PFSK-1 (cell line): ENCODE measurements at regions not wholly inside any gene's neighbourhood (a gene's known extent, or its start where the extent isn't known, plus 50 kb on each side); places are given as distances from the start of the nearest gene placed in this dataset.

Experiments
- FOXP2 ChIP-seq: optimal IDR thresholded peaks from 2 replicates; pipeline ENCODE3; 2011; ENCODE audit warnings: borderline replicate concordance, control low read depth, inconsistent platforms; ENCODE audit not compliant: insufficient read depth; ENCODE audit errors: extremely low read length, extremely low read depth
- POLR2AphosphoS5 ChIP-seq: IDR thresholded peaks from 2 replicates; pipeline ENCODE4 v1.6.1; 2012; ENCODE audit warnings: low read depth, mild to moderate bottlenecking, control low read depth, low read length, moderate library complexity
- SIN3A ChIP-seq: IDR thresholded peaks from 2 replicates; pipeline ENCODE4 v1.6.1; 2012; ENCODE audit warnings: mild to moderate bottlenecking, low read length, moderate library complexity, borderline replicate concordance; ENCODE audit not compliant: insufficient read depth
- TAF1 ChIP-seq: IDR thresholded peaks from 2 replicates; pipeline ENCODE4 v1.6.1; 2012; ENCODE audit warnings: low read length, control low read depth, borderline replicate concordance; ENCODE audit not compliant: insufficient read depth
- TF ChIP-seq, protein P1 (sequence below), 2 experiments: IDR thresholded peaks; 2 replicates each; pipeline versions ENCODE4 v1.6.1 to v1.8.0; 2011 to 2012; ENCODE audit warnings: low read depth in 2 of 2, low read length in 2 of 2, control low read depth in 1 of 2, inconsistent platforms in 1 of 2, mild to moderate bottlenecking in 1 of 2, moderate library complexity in 1 of 2; ENCODE audit not compliant: insufficient read depth in 1 of 2

DNA sequence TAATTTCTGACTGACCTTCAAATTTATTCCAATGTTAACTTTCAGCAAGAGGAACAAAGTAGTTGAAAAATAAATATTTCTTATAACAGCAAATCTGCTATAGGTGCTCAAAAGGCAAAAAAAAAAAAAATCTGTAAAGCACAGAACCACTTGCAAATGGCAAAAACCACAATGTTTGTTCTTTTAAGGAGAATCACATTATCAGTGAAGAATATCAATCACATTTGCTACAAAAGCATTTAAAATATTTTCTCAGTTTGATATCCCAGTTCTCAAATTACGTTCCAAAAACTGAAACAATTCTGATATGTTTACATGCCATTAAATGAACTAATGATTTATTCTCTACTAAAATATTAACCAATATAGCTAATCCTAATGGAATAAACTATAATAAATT lies 163.3 kb downstream of the METTL4 start:
- TF ChIP-seq SIN3A (no peak), TAF1 (no peak), FOXP2 (no peak)
- TF ChIP-seq, protein P1, sequence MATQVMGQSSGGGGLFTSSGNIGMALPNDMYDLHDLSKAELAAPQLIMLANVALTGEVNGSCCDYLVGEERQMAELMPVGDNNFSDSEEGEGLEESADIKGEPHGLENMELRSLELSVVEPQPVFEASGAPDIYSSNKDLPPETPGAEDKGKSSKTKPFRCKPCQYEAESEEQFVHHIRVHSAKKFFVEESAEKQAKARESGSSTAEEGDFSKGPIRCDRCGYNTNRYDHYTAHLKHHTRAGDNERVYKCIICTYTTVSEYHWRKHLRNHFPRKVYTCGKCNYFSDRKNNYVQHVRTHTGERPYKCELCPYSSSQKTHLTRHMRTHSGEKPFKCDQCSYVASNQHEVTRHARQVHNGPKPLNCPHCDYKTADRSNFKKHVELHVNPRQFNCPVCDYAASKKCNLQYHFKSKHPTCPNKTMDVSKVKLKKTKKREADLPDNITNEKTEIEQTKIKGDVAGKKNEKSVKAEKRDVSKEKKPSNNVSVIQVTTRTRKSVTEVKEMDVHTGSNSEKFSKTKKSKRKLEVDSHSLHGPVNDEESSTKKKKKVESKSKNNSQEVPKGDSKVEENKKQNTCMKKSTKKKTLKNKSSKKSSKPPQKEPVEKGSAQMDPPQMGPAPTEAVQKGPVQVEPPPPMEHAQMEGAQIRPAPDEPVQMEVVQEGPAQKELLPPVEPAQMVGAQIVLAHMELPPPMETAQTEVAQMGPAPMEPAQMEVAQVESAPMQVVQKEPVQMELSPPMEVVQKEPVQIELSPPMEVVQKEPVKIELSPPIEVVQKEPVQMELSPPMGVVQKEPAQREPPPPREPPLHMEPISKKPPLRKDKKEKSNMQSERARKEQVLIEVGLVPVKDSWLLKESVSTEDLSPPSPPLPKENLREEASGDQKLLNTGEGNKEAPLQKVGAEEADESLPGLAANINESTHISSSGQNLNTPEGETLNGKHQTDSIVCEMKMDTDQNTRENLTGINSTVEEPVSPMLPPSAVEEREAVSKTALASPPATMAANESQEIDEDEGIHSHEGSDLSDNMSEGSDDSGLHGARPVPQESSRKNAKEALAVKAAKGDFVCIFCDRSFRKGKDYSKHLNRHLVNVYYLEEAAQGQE (IDR thresholded peaks at IDR 0.05; ENCODE audit: insufficient read depth in 1 of 2, low read depth in 2 of 2, low read length in 2 of 2): no peak

- TF ChIP-seq TAF1 (no peak), SIN3A (no peak), POLR2AphosphoS5 (no peak), FOXP2 (no peak)
- TF ChIP-seq, protein P1 (IDR thresholded peaks at IDR 0.05; ENCODE audit: insufficient read depth in 1 of 2, low read depth in 2 of 2, low read length in 2 of 2): no peak
Measured at GRCh38 chr18:2409906-2410305, 161.4 kb downstream of the METTL4 start.

GRCh38 chr18:2410688-2411087 lies 160.6 kb downstream of the METTL4 start:
- TF ChIP-seq, protein P1 (IDR thresholded peaks at IDR 0.05; ENCODE audit: insufficient read depth in 1 of 2, low read depth in 2 of 2, low read length in 2 of 2): no peak
- TF ChIP-seq FOXP2 (no peak), TAF1 (no peak), SIN3A (no peak), POLR2AphosphoS5 (no peak)

- TF ChIP-seq SIN3A (no peak), TAF1 (no peak)
- TF ChIP-seq, protein P1 (IDR thresholded peaks at IDR 0.05; ENCODE audit: insufficient read depth in 1 of 2, low read depth in 2 of 2, low read length in 2 of 2): no peak
Measured at GRCh38 chr18:2411381-2411960, 159.8 kb downstream of the METTL4 start.

GRCh38 chr18:2412281-2412680 lies 159.0 kb downstream of the METTL4 start:
- TF ChIP-seq TAF1: no peak
- no peak for TF ChIP-seq FOXP2
- TF ChIP-seq POLR2AphosphoS5: no peak
- TF ChIP-seq, protein P1 (IDR thresholded peaks at IDR 0.05; ENCODE audit: insufficient read depth in 1 of 2, low read depth in 2 of 2, low read length in 2 of 2): no peak
- TF ChIP-seq SIN3A: no peak
